HG02885 (cell line): ENCODE measurements at regions not wholly inside any gene's neighbourhood (a gene's known extent, or its start where the extent isn't known, plus 50 kb on each side); places are given as distances from the start of the nearest gene placed in this dataset.

Experiments
- ATAC-seq: cut with Tn5 transposase; IDR thresholded peaks from one replicate; pipeline ENCODE4 v1.9.1; 2021; ENCODE audit warnings: mild to moderate bottlenecking; ENCODE audit not compliant: unreplicated experiment, poor library complexity

GRCh38 chr17:71260366-71260940 is 860.4 kb upstream of the SOX9 start:
- no peak for ATAC-seq

- ATAC-seq: no peak
Measured at GRCh38 chr17:71262586-71262985, 858.2 kb upstream of the SOX9 start.

GRCh38 chr17:71267668-71268067 is 853.2 kb upstream of the SOX9 start:
- ATAC-seq: no peak

- no peak for ATAC-seq
Measured at GRCh38 chr17:71269201-71269600, 851.6 kb upstream of the SOX9 start.

- no peak for ATAC-seq
Measured at GRCh38 chr17:71273441-71273840, 847.4 kb upstream of the SOX9 start.

GRCh38 chr17:71276079-71276478 is 844.7 kb upstream of the SOX9 start:
- ATAC-seq: no peak

- no peak for ATAC-seq
Measured at GRCh38 chr17:71283486-71283885, 837.3 kb upstream of the SOX9 start.

GRCh38 chr17:71284032-71284755 is 836.6 kb upstream of the SOX9 start:
- ATAC-seq: no peak

GRCh38 chr17:71286625-71287024 is 834.2 kb upstream of the SOX9 start:
- no peak for ATAC-seq

- ATAC-seq: no peak
Measured at GRCh38 chr17:71287071-71287823, 833.6 kb upstream of the SOX9 start.

GRCh38 chr17:71292006-71292405 is 828.8 kb upstream of the SOX9 start:
- ATAC-seq: no peak

- no peak for ATAC-seq
Measured at GRCh38 chr17:71296005-71296404, 824.8 kb upstream of the SOX9 start.

GRCh38 chr17:71301063-71301462 is 819.8 kb upstream of the SOX9 start:
- ATAC-seq: no peak

- ATAC-seq: no peak
Measured at GRCh38 chr17:71302721-71303549, 817.9 kb upstream of the SOX9 start.

GRCh38 chr17:71304498-71305158 is 816.2 kb upstream of the SOX9 start:
- ATAC-seq: no peak

- no peak for ATAC-seq
Measured at GRCh38 chr17:71313866-71314265, 807.0 kb upstream of the SOX9 start.

GRCh38 chr17:71315568-71315967 is 805.3 kb upstream of the SOX9 start:
- no peak for ATAC-seq

GRCh38 chr17:71316176-71316897 is 804.5 kb upstream of the SOX9 start:
- no peak for ATAC-seq

GRCh38 chr17:71320009-71320796 is 800.6 kb upstream of the SOX9 start:
- no peak for ATAC-seq
